PC-9 (cell line): ENCODE measurements at regions not wholly inside any gene's neighbourhood (a gene's known extent, or its start where the extent isn't known, plus 50 kb on each side); places are given as distances from the start of the nearest gene placed in this dataset.

Experiments used
- BruUV-seq: library from RNA; stranded (reverse); fragments of 400-500 nt; replicated peaks from 2 replicates; lab custom pipeline; 2021; lab: Mats Ljungman, UMichigan
- CTCF ChIA-PET: fragments of 300-600 bp; sonication (Branson Sonifier 250); formaldehyde crosslinking; loops from one replicate; lab custom pipeline; 2022; ENCODE audit warnings: antibody characterized with exemption; lab: Charles Lee
- POLR2A ChIA-PET: fragments of 300-600 bp; sonication (Branson Sonifier 250); formaldehyde crosslinking; loops from one replicate; lab custom pipeline; 2022; ENCODE audit warnings: antibody characterized with exemption; ENCODE audit not compliant: unreplicated experiment; lab: Charles Lee
- DNase-seq, 2 experiments: peaks; one replicate each; pipeline versions ENCODE4 v3.0.0 to v3.0.0-alpha.2; 2015 to 2022; ENCODE audit warnings: mixed read lengths in 1 of 2
- H2AFZ ChIP-seq: fragments of 200-600 bp; sonication (generic); 2 replicates; pipeline ENCODE4 v1.8.1; 2017; ENCODE audit warnings: antibody characterized with exemption
- H3F3A ChIP-seq: fragments of 200-600 bp; sonication (generic); 2 replicates; pipeline ENCODE4 v1.8.1; 2017; ENCODE audit warnings: antibody characterized with exemption, mild to moderate bottlenecking, low read depth; ENCODE audit not compliant: insufficient read depth
- H3K27ac ChIP-seq: fragments of 200-600 bp; sonication (generic); 2 replicates; pipeline ENCODE4 v1.6.1; 2016; ENCODE audit warnings: mixed run types
- H3K27me3 ChIP-seq: fragments of 200-600 bp; sonication (generic); 2 replicates; pipeline ENCODE4 v1.6.1; 2016; ENCODE audit warnings: low read depth, mixed run types; ENCODE audit not compliant: insufficient read depth
- H3K36me3 ChIP-seq: fragments of 200-600 bp; sonication (generic); 2 replicates; pipeline ENCODE4 v1.6.1; 2016; ENCODE audit warnings: low read depth, mixed run types
- H3K4me1 ChIP-seq: fragments of 200-600 bp; sonication (generic); replicated peaks from 2 replicates; pipeline ENCODE4 v1.6.1; 2016; ENCODE audit warnings: mixed run types; ENCODE audit not compliant: insufficient read depth
- H3K4me2 ChIP-seq: fragments of 200-600 bp; sonication (generic); 2 replicates; pipeline ENCODE4 v1.6.1; 2017; ENCODE audit warnings: mixed run types
- H3K4me3 ChIP-seq: fragments of 200-600 bp; sonication (generic); 2 replicates; pipeline ENCODE4 v1.6.1; 2016; ENCODE audit warnings: mixed run types
- H3K79me2 ChIP-seq: fragments of 200-600 bp; sonication (generic); 2 replicates; pipeline ENCODE4 v1.6.1; 2017; ENCODE audit warnings: low read depth, mixed run types
- H3K9me2 ChIP-seq: fragments of 200-600 bp; sonication (generic); 2 replicates; pipeline ENCODE4 v1.8.1; 2017; ENCODE audit warnings: mild to moderate bottlenecking; ENCODE audit not compliant: insufficient read depth
- H3K9me3 ChIP-seq: fragments of 200-600 bp; sonication (generic); 2 replicates; pipeline ENCODE4 v1.8.1; 2016; ENCODE audit warnings: low read depth; ENCODE audit not compliant: insufficient read depth
- H4K20me1 ChIP-seq: fragments of 200-600 bp; sonication (generic); 2 replicates; pipeline ENCODE4 v1.8.1; 2017; ENCODE audit not compliant: insufficient read depth
- EZH2 ChIP-seq: fragments of 200-600 bp; sonication (generic); IDR thresholded peaks from 2 replicates; pipeline ENCODE4 v1.8.0; 2017; ENCODE audit warnings: antibody characterized with exemption, low read depth
- intact Hi-C: fragments of 100-400 bp; cut with micrococcal nuclease; formaldehyde crosslinking; loops from one replicate; pipeline ENCODE4 v1.10.0; 2022; ENCODE audit not compliant: unreplicated experiment
- TF ChIP-seq, protein P1 (sequence below): fragments of 200-600 bp; sonication (generic); conservative IDR thresholded peaks from 2 replicates; pipeline ENCODE4 v1.6.1; 2017; ENCODE audit warnings: mixed run types, antibody characterized with exemption, mild to moderate bottlenecking, moderate library complexity

DNA sequence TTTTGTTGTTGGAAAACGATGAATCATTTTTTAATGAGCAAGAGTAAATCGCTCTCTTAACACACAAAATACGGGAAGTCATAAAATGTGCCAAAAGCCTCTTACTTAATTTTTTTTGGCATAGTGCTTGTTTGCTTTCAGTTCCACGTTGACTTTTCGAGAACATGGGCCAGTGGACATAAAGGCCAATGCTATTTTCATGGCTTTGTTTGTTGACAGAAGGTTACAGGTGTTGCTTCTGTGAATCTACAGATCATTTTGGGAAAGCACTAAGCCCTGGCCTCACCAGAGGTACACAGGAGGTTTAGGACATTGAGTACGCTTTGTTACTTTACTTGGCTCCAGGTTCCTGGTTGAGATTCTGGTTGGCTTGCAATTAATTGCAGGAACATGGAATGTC lies 199.4 kb upstream of the HMCN1 start:
- intact Hi-C loops: no loop called here
- no peaks in the 10 kb centered on the region for H3K36me3 ChIP-seq
- no peaks in the 10 kb centered on the region; the same call in 1 of the 2 replicates for H3K9me2 ChIP-seq
- H3K4me3 ChIP-seq: no peak overlapping the region
- no peak for DNase-seq
- H3K4me2 ChIP-seq: no peak overlapping the region
- H3K4me1 ChIP-seq: no peaks in the 10 kb centered on the region
- no peak overlapping the region for H3K27ac ChIP-seq
- no TSS peak for BruUV-seq
- no peak overlapping the region for H2AFZ ChIP-seq
- ChIA-PET POLR2A (no interaction called here), CTCF (no interaction called here)
- no peaks in the 10 kb centered on the region for H4K20me1 ChIP-seq
- H3K27me3 ChIP-seq: no peaks in the 10 kb centered on the region
- TF ChIP-seq, protein P1, sequence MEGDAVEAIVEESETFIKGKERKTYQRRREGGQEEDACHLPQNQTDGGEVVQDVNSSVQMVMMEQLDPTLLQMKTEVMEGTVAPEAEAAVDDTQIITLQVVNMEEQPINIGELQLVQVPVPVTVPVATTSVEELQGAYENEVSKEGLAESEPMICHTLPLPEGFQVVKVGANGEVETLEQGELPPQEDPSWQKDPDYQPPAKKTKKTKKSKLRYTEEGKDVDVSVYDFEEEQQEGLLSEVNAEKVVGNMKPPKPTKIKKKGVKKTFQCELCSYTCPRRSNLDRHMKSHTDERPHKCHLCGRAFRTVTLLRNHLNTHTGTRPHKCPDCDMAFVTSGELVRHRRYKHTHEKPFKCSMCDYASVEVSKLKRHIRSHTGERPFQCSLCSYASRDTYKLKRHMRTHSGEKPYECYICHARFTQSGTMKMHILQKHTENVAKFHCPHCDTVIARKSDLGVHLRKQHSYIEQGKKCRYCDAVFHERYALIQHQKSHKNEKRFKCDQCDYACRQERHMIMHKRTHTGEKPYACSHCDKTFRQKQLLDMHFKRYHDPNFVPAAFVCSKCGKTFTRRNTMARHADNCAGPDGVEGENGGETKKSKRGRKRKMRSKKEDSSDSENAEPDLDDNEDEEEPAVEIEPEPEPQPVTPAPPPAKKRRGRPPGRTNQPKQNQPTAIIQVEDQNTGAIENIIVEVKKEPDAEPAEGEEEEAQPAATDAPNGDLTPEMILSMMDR: no peak
- TF ChIP-seq EZH2: no peak
- no peaks in the 10 kb centered on the region for H3F3A ChIP-seq
- no peaks in the 10 kb centered on the region for H3K79me2 ChIP-seq
- H3K9me3 ChIP-seq: no peaks in the 10 kb centered on the region

DNA sequence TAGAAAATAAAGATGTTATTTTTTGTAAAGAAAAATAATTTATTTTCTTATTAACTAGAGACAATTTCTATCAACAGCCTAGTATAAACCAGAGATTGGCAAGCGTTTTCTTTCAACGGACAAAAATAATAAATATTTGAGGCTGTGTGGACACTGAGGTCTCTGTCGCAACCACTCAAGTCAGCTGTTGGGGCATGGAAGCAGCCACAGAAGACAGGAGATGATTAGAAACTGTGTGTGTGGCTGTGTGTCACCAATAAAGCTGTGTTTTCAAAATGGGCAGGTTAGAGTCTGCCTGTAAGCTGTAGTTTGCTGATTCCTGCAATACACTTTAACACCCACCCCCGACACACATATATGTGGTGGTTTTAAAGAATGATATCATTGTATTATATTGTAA lies 200.6 kb upstream of the HMCN1 start:
- H3K4me2 ChIP-seq: no peak overlapping the region
- H3K9me2 ChIP-seq: no peaks in the 10 kb centered on the region; the same call in 1 of the 2 replicates
- ChIA-PET CTCF (no interaction called here), POLR2A (no interaction called here)
- H3K9me3 ChIP-seq: no peaks in the 10 kb centered on the region
- no peaks in the 10 kb centered on the region for H3K36me3 ChIP-seq
- H3K27ac ChIP-seq: no peak overlapping the region
- no peaks in the 10 kb centered on the region for H3K4me1 ChIP-seq
- H3K79me2 ChIP-seq: no peaks in the 10 kb centered on the region
- no TSS peak for BruUV-seq
- H3K27me3 ChIP-seq: no peaks in the 10 kb centered on the region
- no peak for TF ChIP-seq EZH2
- TF ChIP-seq, protein P1: no peak
- no peaks in the 10 kb centered on the region for H3F3A ChIP-seq
- DNase-seq: no peak
- no peak overlapping the region for H2AFZ ChIP-seq
- H4K20me1 ChIP-seq: no peaks in the 10 kb centered on the region
- H3K4me3 ChIP-seq: no peak overlapping the region
- intact Hi-C loops: no loop called here

DNA sequence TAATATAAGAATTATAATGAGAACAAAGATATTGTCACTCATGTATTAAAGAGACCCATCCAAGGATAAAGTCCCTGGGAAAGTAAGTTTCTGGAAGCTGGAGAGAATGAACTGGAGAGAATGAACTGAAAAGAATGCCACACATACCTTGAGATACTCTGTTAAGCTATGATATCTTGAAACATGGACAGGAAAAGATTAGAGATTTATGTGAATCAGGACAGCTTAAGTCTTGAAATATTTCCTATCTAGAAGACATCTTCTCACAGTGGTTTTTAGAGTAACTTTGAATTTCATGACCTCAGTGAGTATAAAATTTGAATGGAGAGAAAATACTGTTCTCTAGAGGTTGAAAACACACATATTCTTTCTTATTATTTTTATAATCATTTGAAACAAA lies 201.3 kb upstream of the HMCN1 start:
- H3F3A ChIP-seq: no peaks in the 10 kb centered on the region
- CTCF ChIA-PET: no interaction called here
- TF ChIP-seq, protein P1: no peak
- TF ChIP-seq EZH2: no peak
- no peaks in the 10 kb centered on the region for H3K27me3 ChIP-seq
- H3K36me3 ChIP-seq: no peaks in the 10 kb centered on the region
- H3K9me3 ChIP-seq: no peaks in the 10 kb centered on the region
- H3K4me1 ChIP-seq: no peaks in the 10 kb centered on the region
- H3K4me2 ChIP-seq: no peak overlapping the region
- POLR2A ChIA-PET: no interaction called here
- H4K20me1 ChIP-seq: no peaks in the 10 kb centered on the region
- H3K4me3 ChIP-seq: no peak overlapping the region
- DNase-seq: no peak
- intact Hi-C loops: no loop called here
- no peak overlapping the region for H2AFZ ChIP-seq
- BruUV-seq: no TSS peak
- no peak overlapping the region for H3K27ac ChIP-seq
- no peaks in the 10 kb centered on the region for H3K79me2 ChIP-seq
- no peaks in the 10 kb centered on the region; the same call in 1 of the 2 replicates for H3K9me2 ChIP-seq
